Bronchial epithelial cell (primary cell): ENCODE measurements at regions not wholly inside any gene's neighbourhood (a gene's known extent, or its start where the extent isn't known, plus 50 kb on each side); places are given as distances from the start of the nearest gene placed in this dataset.
A peak's percentile ranks its signal among the peaks of the same experiment; 100 is the strongest.
"Not testable (repeated sequence)": the region's sequence is repeated elsewhere in the genome, so short reads cannot be mapped to it uniquely, and the experiment has no call there.

Experiments
- DNase-seq: peaks from one replicate; pipeline ENCODE4 v3.0.0-alpha.2; 2010; ENCODE audit warnings: low read depth
- FAIRE-seq: peaks from 2 replicates; lab custom pipeline; 2011; peaks lifted over from hg19 to GRCh38; lab: Jason Lieb, UNC
- H3K27me3 ChIP-seq: 2 replicates; pipeline ENCODE4 v1.5.1; 2011; ENCODE audit warnings: low read length; ENCODE audit not compliant: control insufficient read depth, insufficient read depth
- H3K36me3 ChIP-seq: 2 replicates; pipeline ENCODE4 v1.5.1; 2011; ENCODE audit warnings: low read length; ENCODE audit not compliant: control insufficient read depth, insufficient read depth
- H3K4me3 ChIP-seq: 2 replicates; pipeline ENCODE4 v1.5.1; 2011; ENCODE audit warnings: mild to moderate bottlenecking, low read depth, low read length, control low read depth
- CTCF ChIP-seq: IDR thresholded peaks from 2 replicates; pipeline ENCODE4 v1.5.1; 2011; ENCODE audit warnings: mild to moderate bottlenecking, moderate library complexity, low read length, control low read depth, inconsistent platforms; ENCODE audit not compliant: insufficient read depth, severe bottlenecking

DNA sequence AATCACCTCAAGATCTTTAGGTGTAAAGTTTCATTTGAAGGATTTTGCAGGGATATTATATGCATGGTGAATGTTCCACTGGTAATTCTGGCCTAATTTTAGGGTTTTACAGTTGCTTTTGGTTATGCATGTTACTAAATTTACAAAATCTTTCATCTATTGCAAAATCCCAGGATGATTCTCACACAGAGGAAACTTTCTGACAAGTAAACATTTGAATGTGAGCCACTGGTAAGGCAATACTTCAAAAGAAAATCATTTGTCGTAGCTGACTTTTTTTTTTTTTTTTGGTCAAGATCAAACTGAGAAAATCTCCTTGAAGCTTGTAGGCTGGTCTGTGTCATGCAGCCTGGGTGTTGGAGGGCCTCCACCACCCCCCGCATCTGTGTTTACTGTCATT is 141.9 kb upstream of the EXOC2 start:
- Histone ChIP-seq H3K27me3 (no peaks in the 10 kb centered on the region), H3K36me3 (no peaks in the 10 kb centered on the region), H3K4me3 (no peak overlapping the region)
- DNase-seq: no peak
- TF ChIP-seq CTCF: no peak
- FAIRE-seq: no peak

DNA sequence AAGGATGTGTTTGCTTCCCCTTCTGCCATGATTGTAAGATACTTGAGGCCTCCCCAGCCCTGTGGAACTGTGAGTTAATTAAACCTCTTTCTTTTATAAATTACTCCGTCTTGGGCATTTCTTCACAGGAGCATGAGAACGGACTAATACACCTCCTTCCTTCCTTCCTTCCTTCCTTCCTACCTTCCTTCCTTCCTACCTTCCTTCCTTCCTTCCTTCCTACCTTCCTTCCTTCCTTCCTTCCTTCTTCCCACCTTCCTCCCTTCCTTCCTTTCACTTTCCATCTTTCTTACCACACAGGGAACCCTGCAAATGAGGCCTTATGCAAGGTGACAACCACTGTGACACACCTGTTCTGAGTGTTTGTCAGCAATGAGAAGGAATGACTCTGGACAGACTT is 141.3 kb upstream of the EXOC2 start:
- TF ChIP-seq CTCF: no peak
- Histone ChIP-seq H3K36me3 (no peaks in the 10 kb centered on the region), H3K4me3 (no peak overlapping the region), H3K27me3 (no peaks in the 10 kb centered on the region)
- DNase-seq: no peak
- peak; percentile 94 for FAIRE-seq

DNA sequence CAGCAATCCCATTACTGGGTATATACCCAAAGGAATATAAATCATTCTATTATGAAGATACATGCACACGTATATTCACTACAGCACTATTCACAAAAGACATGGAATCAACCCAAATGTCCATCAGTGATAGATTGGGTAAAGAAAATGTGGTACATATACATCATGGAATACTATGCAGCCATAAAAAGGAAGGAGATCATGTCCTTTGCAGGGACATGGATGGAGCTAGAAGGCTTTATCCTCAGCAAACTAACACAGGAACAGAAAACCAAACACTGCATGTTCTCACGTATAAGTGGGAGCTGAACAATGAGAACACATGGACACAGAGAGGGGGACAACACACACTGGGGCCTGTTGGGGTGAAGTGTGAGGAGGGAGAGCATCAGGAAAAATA is 139.9 kb upstream of the EXOC2 start:
- not testable (repeated sequence) for H3K4me3 ChIP-seq, FAIRE-seq, H3K27me3 ChIP-seq, DNase-seq, H3K36me3 ChIP-seq

- H3K27me3 ChIP-seq: no peaks in the 10 kb centered on the region
- no peak for TF ChIP-seq CTCF
- DNase-seq (no peak), FAIRE-seq (no peak)
- no peaks in the 10 kb centered on the region for H3K36me3 ChIP-seq
- H3K4me3 ChIP-seq: no peak overlapping the region
Measured at GRCh38 chr6:830667-831327, 137.9 kb upstream of the EXOC2 start.

DNA sequence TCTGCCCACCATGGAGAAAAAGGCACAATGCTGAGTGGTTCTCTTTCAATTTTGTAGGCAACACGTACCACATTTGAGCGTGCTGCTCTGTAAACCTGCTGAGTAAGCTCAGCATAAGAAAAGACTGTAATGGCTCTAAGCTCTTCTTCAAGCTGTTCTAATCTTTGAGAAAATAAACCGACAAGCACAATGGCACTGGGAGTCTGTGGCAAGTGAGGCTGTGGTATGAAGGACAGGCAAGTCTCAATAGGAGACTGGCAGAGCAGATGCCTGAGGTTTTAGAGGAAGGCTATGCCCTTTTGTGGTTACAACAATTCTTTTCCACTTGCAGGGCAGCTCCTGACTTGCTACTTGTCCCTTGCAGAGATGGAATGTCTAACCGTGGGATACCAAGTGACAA is 136.7 kb upstream of the EXOC2 start:
- H3K27me3 ChIP-seq: no peaks in the 10 kb centered on the region
- FAIRE-seq: no peak
- DNase-seq: no peak
- no peak overlapping the region for H3K4me3 ChIP-seq
- H3K36me3 ChIP-seq: no peaks in the 10 kb centered on the region
- TF ChIP-seq CTCF: no peak

DNA sequence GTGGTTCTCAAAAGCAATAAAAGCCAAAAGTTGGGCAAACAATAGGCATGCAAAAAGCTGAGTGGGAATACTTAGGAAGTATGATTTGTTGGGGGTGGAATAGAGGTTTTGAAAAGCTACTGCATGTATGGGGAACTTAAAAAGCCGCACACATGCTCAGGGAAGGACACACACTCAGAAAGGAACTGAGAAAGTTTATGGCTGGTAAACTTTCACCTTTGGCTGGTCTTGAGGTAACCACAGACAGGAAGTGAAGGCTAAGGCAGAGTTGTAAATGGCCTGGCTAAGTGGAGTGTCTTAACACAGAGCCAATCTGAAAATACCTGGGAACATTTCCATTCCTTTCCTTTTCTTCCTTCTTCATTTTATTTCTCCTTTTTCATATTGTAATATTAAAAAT is 134.5 kb upstream of the EXOC2 start:
- no peak for TF ChIP-seq CTCF
- FAIRE-seq (no peak), DNase-seq (no peak)
- H3K27me3 ChIP-seq: no peaks in the 10 kb centered on the region
- H3K4me3 ChIP-seq: no peak overlapping the region
- no peaks in the 10 kb centered on the region for H3K36me3 ChIP-seq
